ENCODE measurements at regions not wholly inside any gene's neighbourhood (a gene's known extent, or its start where the extent isn't known, plus 50 kb on each side); places are given as distances from the start of the nearest gene placed in this dataset.

- no peak for TF ChIP-seq HDAC2 (IDR thresholded peaks at IDR 0.05)
- no peak for TF ChIP-seq CTCF (IDR thresholded peaks at IDR 0.05)
- TF ChIP-seq MAZ (IDR thresholded peaks at IDR 0.05; ENCODE audit: borderline replicate concordance, low read depth, low read length) = no peak
- TF ChIP-seq RCOR1 (IDR thresholded peaks at IDR 0.05; ENCODE audit: low read depth, low read length) = no peak
- no peak for TF ChIP-seq MYC (IDR thresholded peaks at IDR 0.05; ENCODE audit: borderline replicate concordance, low read length)
- TF ChIP-seq POLR2A (IDR thresholded peaks at IDR 0.05; ENCODE audit: low read length) = no peak
- no peak for TF ChIP-seq RAD21 (conservative IDR thresholded peaks at IDR 0.05 in 1 of 2, IDR thresholded peaks at IDR 0.05 in 1 of 2)
Measured at GRCh38 chr17:53335443-53335842, 487.3 kb upstream of the KIF2B start.

All from A549 (cell line).